Memory B cell (primary cell): ENCODE measurements at regions not wholly inside any gene's neighbourhood (a gene's known extent, or its start where the extent isn't known, plus 50 kb on each side); places are given as distances from the start of the nearest gene placed in this dataset.

Experiments used
- ATAC-seq: fragments of 150-1000 bp; cut with Tn5 transposase; 2 replicates; pipeline ENCODE4 v1.10.0; 2021; ENCODE audit warnings: low read depth, mild to moderate bottlenecking, moderate library complexity
- DNase-seq, 2 donors: peaks; one replicate each; pipeline ENCODE4 v3.0.0; 2022; ENCODE audit warnings: low spot score in 2 of 2
- H3K27ac Mint-ChIP-seq: one replicate; pipeline ENCODE4 v1.8.0; 2022; ENCODE audit warnings: mild to moderate bottlenecking, moderate library complexity, mixed read lengths
- H3K27me3 Mint-ChIP-seq: one replicate; pipeline ENCODE4 v1.8.0; 2022; ENCODE audit warnings: mixed read lengths
- H3K36me3 Mint-ChIP-seq: one replicate; pipeline ENCODE4 v1.8.0; 2022; ENCODE audit warnings: mild to moderate bottlenecking, mixed read lengths
- H3K4me1 Mint-ChIP-seq: one replicate; pipeline ENCODE4 v1.8.0; 2022; ENCODE audit warnings: mixed read lengths
- H3K4me3 Mint-ChIP-seq: one replicate; pipeline ENCODE4 v1.8.0; 2022; ENCODE audit warnings: mild to moderate bottlenecking, moderate library complexity, mixed read lengths
- H3K9me3 Mint-ChIP-seq: one replicate; pipeline ENCODE4 v1.8.0; 2022; ENCODE audit warnings: mixed read lengths

GRCh38 chr1:106676021-106676420 is 380.5 kb upstream of the PRMT6 start:
- Mint-ChIP-seq H3K36me3 (no peaks in the 10 kb centered on the region), H3K9me3 (no peaks in the 10 kb centered on the region), H3K27me3 (no peaks in the 10 kb centered on the region), H3K27ac (no peak overlapping the region), H3K4me1 (no peaks in the 10 kb centered on the region), H3K4me3 (no peak overlapping the region)
- DNase-seq (no peak), ATAC-seq (no peak)

- no peaks in the 10 kb centered on the region for H3K27me3 Mint-ChIP-seq
- H3K36me3 Mint-ChIP-seq, result no peaks in the 10 kb centered on the region
- H3K4me3 Mint-ChIP-seq, result no peak overlapping the region
- no peak overlapping the region for H3K27ac Mint-ChIP-seq
- H3K9me3 Mint-ChIP-seq, result no peaks in the 10 kb centered on the region
- DNase-seq (no peak), ATAC-seq (no peak)
- H3K4me1 Mint-ChIP-seq, result no peaks in the 10 kb centered on the region
Measured at GRCh38 chr1:106677181-106677580, 379.3 kb upstream of the PRMT6 start.

GRCh38 chr1:106677721-106678120 is 378.8 kb upstream of the PRMT6 start:
- no peaks in the 10 kb centered on the region for H3K9me3 Mint-ChIP-seq
- no peaks in the 10 kb centered on the region for H3K36me3 Mint-ChIP-seq
- ATAC-seq (no peak), DNase-seq (no peak)
- no peak overlapping the region for H3K27ac Mint-ChIP-seq
- H3K4me1 Mint-ChIP-seq, result no peaks in the 10 kb centered on the region
- H3K27me3 Mint-ChIP-seq, result no peaks in the 10 kb centered on the region
- H3K4me3 Mint-ChIP-seq, result no peak overlapping the region

GRCh38 chr1:106678279-106679050 is 378.0 kb upstream of the PRMT6 start:
- no peak for DNase-seq

DNA sequence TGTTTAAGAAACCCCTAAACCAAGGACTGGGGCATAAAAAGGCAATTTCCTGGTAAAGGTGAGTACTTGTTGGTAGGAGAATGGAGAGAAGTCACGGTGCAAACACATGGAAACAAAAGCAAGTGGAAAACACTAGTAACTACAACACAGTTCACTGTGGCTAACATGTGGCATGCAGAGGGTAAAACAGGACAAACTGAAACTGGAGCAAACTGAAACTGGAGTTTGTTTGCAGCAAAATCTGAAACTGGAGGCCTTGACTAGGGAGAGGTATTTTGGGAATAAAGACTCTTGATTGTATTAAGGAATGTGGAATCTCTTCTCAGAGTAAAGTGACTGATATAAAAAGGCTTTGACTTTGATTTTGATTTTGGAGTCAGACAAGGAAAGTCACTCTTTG is 376.3 kb upstream of the PRMT6 start:
- Mint-ChIP-seq H3K4me3 (no peak overlapping the region), H3K9me3 (no peaks in the 10 kb centered on the region), H3K36me3 (no peaks in the 10 kb centered on the region), H3K4me1 (no peaks in the 10 kb centered on the region), H3K27me3 (no peaks in the 10 kb centered on the region), H3K27ac (no peak overlapping the region)
- no peak for DNase-seq
- no peak for ATAC-seq

More at GRCh38 chr1:106678279-106679050, 378.0 kb upstream of the PRMT6 start:
- H3K36me3 Mint-ChIP-seq, result no peaks in the 10 kb centered on the region
- no peak for ATAC-seq
- no peak overlapping the region for H3K27ac Mint-ChIP-seq
- H3K4me1 Mint-ChIP-seq, result no peaks in the 10 kb centered on the region
- H3K4me3 Mint-ChIP-seq, result no peak overlapping the region
- no peaks in the 10 kb centered on the region for H3K27me3 Mint-ChIP-seq
- H3K9me3 Mint-ChIP-seq, result no peaks in the 10 kb centered on the region

GRCh38 chr1:106680776-106681344 is 375.6 kb upstream of the PRMT6 start:
- no peak for DNase-seq
- Mint-ChIP-seq H3K36me3 (no peaks in the 10 kb centered on the region), H3K4me3 (no peak overlapping the region), H3K27ac (no peak overlapping the region), H3K27me3 (no peaks in the 10 kb centered on the region), H3K9me3 (no peaks in the 10 kb centered on the region), H3K4me1 (no peaks in the 10 kb centered on the region)
- no peak for ATAC-seq

GRCh38 chr1:106681939-106682522 is 374.4 kb upstream of the PRMT6 start:
- Mint-ChIP-seq H3K27me3 (no peaks in the 10 kb centered on the region), H3K9me3 (no peaks in the 10 kb centered on the region), H3K4me1 (no peaks in the 10 kb centered on the region), H3K4me3 (no peak overlapping the region), H3K36me3 (no peaks in the 10 kb centered on the region), H3K27ac (no peak overlapping the region)
- DNase-seq (no peak), ATAC-seq (no peak)

- no peaks in the 10 kb centered on the region for H3K9me3 Mint-ChIP-seq
Measured at GRCh38 chr1:106688446-106688845, 368.0 kb upstream of the PRMT6 start.

DNA sequence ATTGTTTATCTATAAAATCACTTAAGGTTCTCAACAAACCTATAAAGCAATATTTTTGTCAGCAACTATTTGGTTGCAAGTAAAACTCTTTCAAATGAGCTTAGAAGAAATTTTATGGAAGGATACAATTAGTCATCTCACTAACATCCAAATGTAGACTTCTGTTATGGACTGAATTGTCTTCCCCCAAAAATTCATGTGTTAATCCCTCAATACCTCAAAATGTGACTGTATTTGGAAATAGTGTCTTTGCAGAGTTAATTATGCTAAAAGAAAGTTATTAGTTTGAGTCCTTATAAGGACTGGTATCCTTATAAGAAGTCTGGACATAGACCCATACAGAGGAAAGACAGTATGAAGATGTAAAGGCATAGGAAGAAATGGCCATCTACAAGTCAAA is 357.8 kb upstream of the PRMT6 start:
- Mint-ChIP-seq H3K9me3 (peaks cover 3% of the 10 kb centered on the region), H3K4me1 (no peaks in the 10 kb centered on the region)

More at GRCh38 chr1:106688446-106688845, 368.0 kb upstream of the PRMT6 start:
- H3K36me3 Mint-ChIP-seq, result no peaks in the 10 kb centered on the region
- H3K4me3 Mint-ChIP-seq, result no peak overlapping the region
- ATAC-seq (no peak), DNase-seq (no peak)
- no peaks in the 10 kb centered on the region for H3K4me1 Mint-ChIP-seq
- no peaks in the 10 kb centered on the region for H3K27me3 Mint-ChIP-seq
- no peak overlapping the region for H3K27ac Mint-ChIP-seq

GRCh38 chr1:106699433-106699832 is 357.0 kb upstream of the PRMT6 start:
- Mint-ChIP-seq H3K27me3 (no peaks in the 10 kb centered on the region), H3K27ac (no peak overlapping the region), H3K4me1 (no peaks in the 10 kb centered on the region), H3K36me3 (no peaks in the 10 kb centered on the region), H3K4me3 (no peak overlapping the region), H3K9me3 (peaks cover 3% of the 10 kb centered on the region)
- no peak for ATAC-seq
- no peak for DNase-seq

More for the DNA sequence above, 357.8 kb upstream of the PRMT6 start:
- H3K36me3 Mint-ChIP-seq, result no peaks in the 10 kb centered on the region
- DNase-seq (no peak), ATAC-seq (no peak)
- H3K4me3 Mint-ChIP-seq, result no peak overlapping the region
- no peaks in the 10 kb centered on the region for H3K27me3 Mint-ChIP-seq
- no peak overlapping the region for H3K27ac Mint-ChIP-seq

GRCh38 chr1:106700211-106700610 is 356.3 kb upstream of the PRMT6 start:
- H3K4me1 Mint-ChIP-seq, result no peaks in the 10 kb centered on the region
- peaks cover 3% of the 10 kb centered on the region for H3K9me3 Mint-ChIP-seq
- H3K36me3 Mint-ChIP-seq, result no peaks in the 10 kb centered on the region
- ATAC-seq (no peak), DNase-seq (no peak)
- no peak overlapping the region for H3K4me3 Mint-ChIP-seq
- no peaks in the 10 kb centered on the region for H3K27me3 Mint-ChIP-seq
- no peak overlapping the region for H3K27ac Mint-ChIP-seq

- no peaks in the 10 kb centered on the region for H3K27me3 Mint-ChIP-seq
- peaks cover 3% of the 10 kb centered on the region for H3K9me3 Mint-ChIP-seq
Measured at GRCh38 chr1:106705971-106706370, 350.5 kb upstream of the PRMT6 start.

GRCh38 chr1:106717591-106717990 is 338.9 kb upstream of the PRMT6 start:
- H3K27ac Mint-ChIP-seq, result no peak overlapping the region
- no peaks in the 10 kb centered on the region for H3K36me3 Mint-ChIP-seq
- H3K9me3 Mint-ChIP-seq, result no peaks in the 10 kb centered on the region
- H3K4me3 Mint-ChIP-seq, result no peak overlapping the region
- H3K4me1 Mint-ChIP-seq, result no peaks in the 10 kb centered on the region
- H3K27me3 Mint-ChIP-seq, result no peaks in the 10 kb centered on the region
- DNase-seq, result no peak
- ATAC-seq, result no peak

More at GRCh38 chr1:106705971-106706370, 350.5 kb upstream of the PRMT6 start:
- no peak overlapping the region for H3K27ac Mint-ChIP-seq
- no peak for ATAC-seq
- H3K4me3 Mint-ChIP-seq, result no peak overlapping the region
- no peak for DNase-seq
- H3K4me1 Mint-ChIP-seq, result no peaks in the 10 kb centered on the region
- H3K36me3 Mint-ChIP-seq, result no peaks in the 10 kb centered on the region

GRCh38 chr1:106721790-106722189 is 334.7 kb upstream of the PRMT6 start:
- H3K27me3 Mint-ChIP-seq, result peaks cover 1% of the 10 kb centered on the region
- peaks cover 2% of the 10 kb centered on the region for H3K9me3 Mint-ChIP-seq
- H3K4me3 Mint-ChIP-seq, result no peak overlapping the region
- H3K27ac Mint-ChIP-seq, result no peak overlapping the region
- no peaks in the 10 kb centered on the region for H3K36me3 Mint-ChIP-seq
- ATAC-seq, result no peak
- DNase-seq, result no peak
- H3K4me1 Mint-ChIP-seq, result no peaks in the 10 kb centered on the region
